GM18498 (cell line): ENCODE measurements at regions not wholly inside any gene's neighbourhood (a gene's known extent, or its start where the extent isn't known, plus 50 kb on each side); places are given as distances from the start of the nearest gene placed in this dataset.

ENCODE experiments used
- ATAC-seq: cut with Tn5 transposase; IDR thresholded peaks from one replicate; pipeline ENCODE4 v1.9.1; 2021; ENCODE audit warnings: mild to moderate bottlenecking, moderate library complexity; ENCODE audit not compliant: unreplicated experiment

DNA sequence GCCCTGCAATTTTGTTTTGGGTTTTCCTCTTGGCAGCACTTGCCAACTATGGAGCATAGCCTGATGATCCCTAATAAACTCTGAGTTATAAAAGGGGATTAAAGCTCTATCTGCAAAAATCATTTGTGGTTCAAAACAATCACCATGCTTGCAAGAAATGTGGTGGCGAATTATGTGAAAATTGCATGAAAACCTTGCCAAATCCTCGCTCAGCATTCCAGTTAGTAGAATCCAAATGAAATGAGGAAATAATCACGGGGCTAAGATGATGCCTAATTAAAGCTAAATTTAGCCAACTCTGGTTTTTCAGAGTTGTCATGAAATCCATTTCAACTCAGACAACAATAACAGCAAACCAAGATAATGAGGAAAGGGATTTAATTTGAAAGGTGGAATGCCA, 73.0 kb upstream of the PROK2 start:
- no peak for ATAC-seq

DNA sequence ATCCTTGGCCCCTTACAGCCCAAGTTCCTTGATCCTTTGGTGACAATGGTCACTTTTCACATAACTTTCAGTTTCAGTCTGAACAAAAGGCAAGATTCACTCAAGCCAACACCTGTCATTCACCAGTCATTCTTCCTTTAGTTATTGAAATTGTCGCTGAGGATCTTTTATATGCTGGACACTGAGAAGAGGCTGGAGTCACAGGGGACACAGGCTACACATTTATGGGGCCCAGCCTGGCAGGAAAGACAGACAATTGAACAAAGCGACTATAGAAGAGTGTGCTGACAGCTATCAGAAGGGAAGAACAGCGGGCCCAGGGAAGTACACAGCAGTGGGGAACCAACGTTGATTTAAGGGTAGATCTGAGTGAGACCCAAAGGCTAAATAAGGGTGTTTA, 69.8 kb upstream of the PROK2 start:
- ATAC-seq, result no peak

- ATAC-seq, result no peak
These were observed 69.1 kb upstream of the PROK2 start for GRCh38 chr3:71854096-71854495.

DNA sequence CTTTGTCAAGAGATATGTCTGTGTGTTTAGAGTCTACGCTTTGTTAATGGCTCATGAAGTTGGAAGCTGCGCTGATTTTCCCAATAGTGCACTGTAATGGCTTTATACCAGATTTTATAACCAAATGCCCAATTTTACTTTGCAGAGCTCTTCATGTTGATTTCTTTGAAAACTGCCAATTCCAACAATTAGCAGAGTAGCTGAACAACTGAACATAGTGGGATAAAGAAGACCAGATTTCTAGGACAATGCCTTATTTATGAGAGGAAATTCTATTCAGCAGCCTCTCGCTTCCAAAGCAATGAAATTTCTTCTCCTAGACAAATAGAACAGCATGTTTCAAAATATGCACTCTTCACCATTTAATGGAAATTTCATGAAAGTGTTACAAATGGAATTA, 66.9 kb upstream of the PROK2 start:
- ATAC-seq, result no peak

DNA sequence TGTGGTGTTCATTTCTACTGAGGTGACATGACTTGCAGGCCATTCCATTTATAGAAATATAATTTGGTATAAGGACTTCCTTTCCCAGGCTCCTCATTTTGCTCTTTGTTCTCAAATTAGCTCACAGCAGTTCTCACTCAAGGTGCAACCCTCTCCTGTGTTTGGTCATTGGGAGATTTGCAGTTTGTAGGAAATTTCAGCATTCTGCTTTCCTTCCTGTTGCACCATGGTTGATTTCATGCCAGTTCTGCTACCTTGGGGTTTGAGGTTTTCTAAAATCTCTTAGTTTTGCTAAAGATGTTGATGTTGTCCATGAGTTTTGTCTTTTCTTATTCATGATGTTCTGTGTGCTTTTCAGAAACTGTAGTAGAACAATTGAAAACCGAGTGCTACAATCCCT, 65.7 kb upstream of the PROK2 start:
- no peak for ATAC-seq

DNA sequence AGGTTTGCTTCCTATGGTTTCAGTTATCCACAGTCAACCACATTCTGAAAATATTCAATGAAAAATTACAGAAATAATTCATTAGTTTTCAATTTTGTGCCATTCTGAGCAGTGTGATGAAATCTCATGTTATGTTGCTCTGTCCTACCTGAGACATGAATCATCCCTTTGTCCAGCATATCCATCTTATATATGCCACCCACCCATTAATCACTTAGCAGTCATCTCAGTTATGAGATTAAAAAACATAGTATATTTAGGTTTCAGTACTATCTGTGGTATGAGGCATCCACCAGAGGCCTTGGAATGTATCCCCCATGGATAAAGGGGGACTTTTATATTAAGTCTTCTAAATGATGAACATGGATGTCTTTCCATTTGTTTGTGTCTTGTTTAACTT, 64.7 kb upstream of the PROK2 start:
- no peak for ATAC-seq

DNA sequence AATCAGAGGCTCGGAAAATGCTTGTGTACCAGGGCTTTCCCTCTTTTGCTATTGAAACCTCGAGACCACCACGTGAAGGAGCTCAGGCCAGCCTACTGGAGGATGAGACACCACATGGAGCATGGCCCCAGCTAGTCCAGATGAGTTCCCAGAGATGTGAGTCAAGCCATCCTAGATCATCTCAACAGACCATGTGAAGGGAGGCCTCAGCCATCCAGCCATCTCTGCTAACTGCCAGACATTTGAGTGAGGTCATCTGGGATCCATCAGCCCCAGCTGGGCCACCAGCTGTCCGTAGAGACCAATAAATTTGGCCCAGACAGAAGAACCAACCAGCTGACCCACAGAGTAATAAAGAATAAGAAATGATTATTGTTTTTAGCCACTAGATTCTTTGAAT, 62.8 kb upstream of the PROK2 start:
- ATAC-seq, result no peak

DNA sequence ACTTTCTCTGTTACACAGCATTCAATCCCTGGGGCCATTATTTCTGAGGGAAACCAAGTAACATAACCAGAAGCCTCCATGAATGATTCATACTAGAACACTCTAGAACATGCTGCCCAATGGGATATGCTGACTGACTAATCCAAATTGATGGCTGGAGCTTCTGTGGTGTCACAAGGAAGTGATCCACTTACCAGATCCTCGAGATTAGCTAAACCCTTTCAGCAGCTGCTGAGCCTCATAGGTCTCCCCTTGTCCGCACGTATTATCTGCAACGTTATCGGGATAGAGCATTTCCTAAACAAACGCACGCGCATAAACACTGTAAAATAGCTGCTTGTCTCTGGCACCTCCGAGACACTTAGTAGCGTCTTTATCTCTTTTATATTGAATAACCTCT, 61.2 kb upstream of the PROK2 start:
- ATAC-seq, result no peak

GRCh38 chr3:71843071-71843470, 58.1 kb upstream of the PROK2 start:
- ATAC-seq, result no peak

DNA sequence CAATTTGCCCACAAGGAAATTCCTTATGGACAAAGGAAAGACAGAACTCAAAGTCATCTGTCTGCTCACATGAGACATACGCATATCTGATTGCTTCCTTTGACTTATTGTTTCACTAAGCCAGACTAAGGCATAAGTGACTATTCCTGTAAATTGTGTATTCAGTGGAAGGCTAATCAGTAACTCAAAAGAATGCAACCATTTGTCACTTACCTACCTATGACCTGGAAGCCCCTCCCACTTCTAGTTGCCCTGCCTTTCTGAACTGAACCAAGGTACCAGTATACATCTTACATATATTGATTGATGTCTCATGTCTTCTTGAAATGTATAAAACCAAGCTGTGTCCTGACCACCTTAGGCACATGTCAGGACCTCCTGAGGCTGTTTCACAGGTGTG, 53.5 kb upstream of the PROK2 start:
- no peak for ATAC-seq
